ENCODE measurements at regions not wholly inside any gene's neighbourhood (a gene's known extent, or its start where the extent isn't known, plus 50 kb on each side); places are given as distances from the start of the nearest gene placed in this dataset.

DNA sequence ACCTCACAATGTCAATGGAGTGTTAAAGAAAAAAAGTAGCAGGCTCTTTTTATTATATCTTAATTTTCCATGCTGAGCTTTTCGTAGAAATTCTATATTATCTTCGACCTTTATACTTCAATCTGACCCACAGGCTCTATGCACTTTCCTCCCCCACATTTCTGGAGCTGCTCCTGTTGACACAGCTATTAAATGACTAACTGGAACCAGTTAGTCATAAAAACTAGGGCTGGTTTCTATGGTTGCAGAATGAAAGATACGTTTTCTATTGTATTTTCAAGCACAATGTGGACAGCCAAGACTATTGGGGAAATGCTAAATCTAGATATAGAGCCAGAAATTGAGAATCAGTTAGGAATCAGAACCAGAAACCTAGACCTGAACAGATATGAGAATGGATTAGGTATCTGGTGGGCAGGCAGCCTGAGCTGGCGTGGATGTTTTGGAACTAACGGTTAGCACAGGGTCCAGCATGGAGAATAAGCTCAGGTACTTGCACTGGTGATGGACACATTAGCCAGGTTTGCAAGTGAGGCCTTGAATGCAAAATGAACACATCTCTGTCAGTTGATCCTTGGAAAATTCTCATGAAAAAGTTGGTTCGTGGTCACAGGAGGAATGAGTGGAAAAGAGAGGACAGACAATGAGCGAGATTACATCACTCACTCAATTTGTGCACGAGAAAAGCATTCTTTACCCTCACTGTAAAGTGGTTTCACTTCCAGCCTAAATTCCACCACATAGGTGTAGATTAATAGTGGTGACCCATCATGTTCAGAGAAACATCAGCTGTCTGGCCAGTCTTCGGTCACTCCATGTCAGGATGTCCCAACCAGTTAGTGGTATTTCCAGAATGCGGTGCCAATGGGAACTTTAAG, 144.6 kb upstream of the EPHA4 start:
- H3K36me3 ChIP-seq (ENCODE audit: insufficient read depth in 1 of 2, low read depth in 1 of 2) = no peaks in the 10 kb centered on the region
- TF ChIP-seq, protein P1, sequence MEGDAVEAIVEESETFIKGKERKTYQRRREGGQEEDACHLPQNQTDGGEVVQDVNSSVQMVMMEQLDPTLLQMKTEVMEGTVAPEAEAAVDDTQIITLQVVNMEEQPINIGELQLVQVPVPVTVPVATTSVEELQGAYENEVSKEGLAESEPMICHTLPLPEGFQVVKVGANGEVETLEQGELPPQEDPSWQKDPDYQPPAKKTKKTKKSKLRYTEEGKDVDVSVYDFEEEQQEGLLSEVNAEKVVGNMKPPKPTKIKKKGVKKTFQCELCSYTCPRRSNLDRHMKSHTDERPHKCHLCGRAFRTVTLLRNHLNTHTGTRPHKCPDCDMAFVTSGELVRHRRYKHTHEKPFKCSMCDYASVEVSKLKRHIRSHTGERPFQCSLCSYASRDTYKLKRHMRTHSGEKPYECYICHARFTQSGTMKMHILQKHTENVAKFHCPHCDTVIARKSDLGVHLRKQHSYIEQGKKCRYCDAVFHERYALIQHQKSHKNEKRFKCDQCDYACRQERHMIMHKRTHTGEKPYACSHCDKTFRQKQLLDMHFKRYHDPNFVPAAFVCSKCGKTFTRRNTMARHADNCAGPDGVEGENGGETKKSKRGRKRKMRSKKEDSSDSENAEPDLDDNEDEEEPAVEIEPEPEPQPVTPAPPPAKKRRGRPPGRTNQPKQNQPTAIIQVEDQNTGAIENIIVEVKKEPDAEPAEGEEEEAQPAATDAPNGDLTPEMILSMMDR (IDR thresholded peaks at IDR 0.05) = no peak
- no peak overlapping the region for H3K27ac ChIP-seq
- H3K27me3 ChIP-seq (ENCODE audit: insufficient read depth in 3 of 3, low read length in 2 of 3) = no peaks in the 10 kb centered on the region
- H3K4me1 ChIP-seq = no peaks in the 10 kb centered on the region
- ATAC-seq (no peak), DNase-seq (no peak)
- intact Hi-C loops (cut with DNase I) = no loop called here
- no peaks in the 10 kb centered on the region for H3K9me3 ChIP-seq
- WGBS, 3 donors = 69 to 73% (median 73%) methylated on average over 10 of the region's 10 CpGs
- H3K4me3 ChIP-seq = no peak overlapping the region

DNA sequence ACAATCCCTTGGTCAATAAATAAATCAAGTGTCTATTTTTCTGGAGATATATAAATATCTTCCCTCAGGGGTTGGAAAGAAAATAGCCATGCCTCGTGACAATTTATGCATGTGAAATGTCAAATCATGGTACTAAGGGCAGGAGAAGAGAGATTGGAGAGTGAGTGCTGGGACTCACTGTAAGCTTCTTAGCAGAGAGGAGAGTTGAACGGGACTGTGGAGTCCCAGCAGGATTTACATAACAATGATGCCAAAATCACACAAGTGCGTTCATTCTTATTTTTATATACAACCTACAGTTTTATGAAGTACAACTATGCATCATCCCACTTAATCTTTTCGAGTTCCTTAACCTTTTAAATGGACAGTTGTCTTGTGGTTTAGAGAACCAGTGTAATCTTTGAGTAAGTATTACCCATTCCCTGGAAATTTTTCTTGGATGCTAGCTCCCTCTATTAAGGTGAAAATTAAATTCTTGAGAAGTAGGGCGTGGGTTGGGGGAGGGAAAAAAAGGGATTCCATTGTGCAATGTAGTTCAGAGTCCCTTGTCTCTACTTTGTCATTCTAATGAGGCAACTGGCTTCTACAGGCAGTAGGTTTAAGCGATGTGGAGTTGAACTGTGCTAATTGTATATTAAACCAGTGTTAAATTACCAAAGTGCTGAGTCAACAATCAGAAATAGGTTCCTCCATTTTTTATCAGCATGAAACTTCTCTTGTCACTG, 143.6 kb upstream of the EPHA4 start:
- ATAC-seq = no peak
- 48 to 53% (median 48%) methylated on average over 6 of the region's 6 CpGs for WGBS, 3 donors
- no peaks in the 10 kb centered on the region for H3K4me1 ChIP-seq
- no peaks in the 10 kb centered on the region for H3K27me3 ChIP-seq (ENCODE audit: insufficient read depth in 3 of 3, low read length in 2 of 3)
- H3K27ac ChIP-seq = no peak overlapping the region
- DNase-seq = no peak
- H3K9me3 ChIP-seq = no peaks in the 10 kb centered on the region
- intact Hi-C loops (cut with DNase I) = no loop called here
- TF ChIP-seq, protein P1 (IDR thresholded peaks at IDR 0.05) = no peak
- H3K4me3 ChIP-seq = no peak overlapping the region
- H3K36me3 ChIP-seq (ENCODE audit: insufficient read depth in 1 of 2, low read depth in 1 of 2) = no peaks in the 10 kb centered on the region

DNA sequence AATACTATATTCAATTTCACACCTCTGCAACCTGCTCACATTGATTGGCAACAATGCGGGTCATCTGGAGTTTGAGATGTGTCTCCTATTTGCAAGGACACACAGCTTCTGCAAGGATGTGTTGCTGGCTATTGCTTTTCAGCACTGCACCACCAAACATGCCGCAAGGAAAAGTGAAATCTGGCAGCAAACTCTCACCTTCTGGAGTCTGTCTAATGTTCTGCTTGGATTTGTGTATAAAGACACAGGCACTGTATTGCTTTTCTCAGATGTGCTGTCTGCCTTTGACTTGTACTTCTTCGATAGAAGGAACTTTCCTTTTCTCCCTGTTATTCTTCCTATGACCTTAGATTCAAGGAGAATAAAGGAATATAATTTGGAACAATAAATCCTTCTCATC, 138.6 kb upstream of the EPHA4 start:
- TF ChIP-seq, protein P1 (IDR thresholded peaks at IDR 0.05) = no peak
- DNase-seq (no peak), ATAC-seq (no peak)
- 87 to 88% (median 87%) methylated on average over 3 of the region's 3 CpGs for WGBS, 3 donors
- Histone ChIP-seq H3K36me3 (ENCODE audit: insufficient read depth in 1 of 2, low read depth in 1 of 2) (no peaks in the 10 kb centered on the region), H3K4me1 (no peaks in the 10 kb centered on the region), H3K27me3 (ENCODE audit: insufficient read depth in 3 of 3, low read length in 2 of 3) (no peaks in the 10 kb centered on the region), H3K27ac (no peak overlapping the region), H3K9me3 (no peaks in the 10 kb centered on the region), H3K4me3 (no peak overlapping the region)
- intact Hi-C loops (cut with DNase I) = no loop called here

DNA sequence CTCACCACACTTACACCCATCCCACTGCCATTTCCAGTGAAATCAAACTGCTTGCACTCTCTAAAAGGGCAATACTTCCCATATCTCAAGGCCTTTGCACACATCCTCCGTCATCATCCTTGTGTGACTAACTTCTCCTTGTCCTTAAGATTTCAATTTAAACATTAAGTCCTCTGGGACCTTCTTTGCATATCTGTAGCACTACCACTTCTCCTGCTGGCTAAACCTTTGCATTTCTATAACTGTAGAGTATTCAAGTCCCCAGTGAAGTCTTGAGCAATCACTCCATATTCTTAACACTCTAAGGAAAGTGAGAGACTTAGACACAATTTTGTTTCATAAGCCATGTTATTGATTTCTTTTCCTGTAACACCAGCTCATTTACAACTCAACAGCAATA, 136.8 kb upstream of the EPHA4 start:
- intact Hi-C loops (cut with DNase I) = no loop called here
- Histone ChIP-seq H3K9me3 (no peaks in the 10 kb centered on the region), H3K36me3 (ENCODE audit: insufficient read depth in 1 of 2, low read depth in 1 of 2) (no peaks in the 10 kb centered on the region), H3K4me1 (no peaks in the 10 kb centered on the region), H3K27ac (no peak overlapping the region), H3K27me3 (ENCODE audit: insufficient read depth in 3 of 3, low read length in 2 of 3) (no peaks in the 10 kb centered on the region), H3K4me3 (no peak overlapping the region)
- ATAC-seq (no peak), DNase-seq (no peak)
- WGBS, 3 donors = 68 to 79% (median 77%) methylated on average over 1 of the region's 1 CpG
- TF ChIP-seq, protein P1 (IDR thresholded peaks at IDR 0.05) = no peak

All from psoas muscle (tissue), 7 donors.